ENCODE measurements at regions not wholly inside any gene's neighbourhood (a gene's known extent, or its start where the extent isn't known, plus 50 kb on each side); places are given as distances from the start of the nearest gene placed in this dataset.

DNA sequence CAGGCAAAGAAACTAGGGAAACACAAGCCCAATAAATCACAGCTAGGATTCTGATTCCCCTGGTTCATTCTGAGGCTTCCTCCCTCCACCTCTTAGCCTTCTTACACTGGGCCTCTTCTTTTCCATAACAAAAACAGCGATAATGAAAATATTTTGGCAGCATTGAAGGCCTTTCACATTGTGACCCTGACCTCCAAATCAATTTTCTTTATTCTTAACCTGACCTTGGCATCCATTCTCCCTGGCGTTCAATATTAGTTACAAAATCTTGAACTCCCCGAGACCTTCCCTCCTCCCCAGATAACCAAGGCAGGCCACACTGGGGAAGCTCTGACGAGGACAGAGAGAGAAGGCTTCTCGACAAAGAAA, 399.9 kb downstream of the ZSWIM6 start:
- TF ChIP-seq, protein P1, sequence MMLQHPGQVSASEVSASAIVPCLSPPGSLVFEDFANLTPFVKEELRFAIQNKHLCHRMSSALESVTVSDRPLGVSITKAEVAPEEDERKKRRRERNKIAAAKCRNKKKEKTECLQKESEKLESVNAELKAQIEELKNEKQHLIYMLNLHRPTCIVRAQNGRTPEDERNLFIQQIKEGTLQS (IDR thresholded peaks at IDR 0.05; ENCODE audit: insufficient read depth, low read depth, low read length), result no peak
- TF ChIP-seq RBBP5 (IDR thresholded peaks at IDR 0.05; ENCODE audit: borderline replicate concordance, low read depth, low read length), result no peak
- TF ChIP-seq, protein P2, sequence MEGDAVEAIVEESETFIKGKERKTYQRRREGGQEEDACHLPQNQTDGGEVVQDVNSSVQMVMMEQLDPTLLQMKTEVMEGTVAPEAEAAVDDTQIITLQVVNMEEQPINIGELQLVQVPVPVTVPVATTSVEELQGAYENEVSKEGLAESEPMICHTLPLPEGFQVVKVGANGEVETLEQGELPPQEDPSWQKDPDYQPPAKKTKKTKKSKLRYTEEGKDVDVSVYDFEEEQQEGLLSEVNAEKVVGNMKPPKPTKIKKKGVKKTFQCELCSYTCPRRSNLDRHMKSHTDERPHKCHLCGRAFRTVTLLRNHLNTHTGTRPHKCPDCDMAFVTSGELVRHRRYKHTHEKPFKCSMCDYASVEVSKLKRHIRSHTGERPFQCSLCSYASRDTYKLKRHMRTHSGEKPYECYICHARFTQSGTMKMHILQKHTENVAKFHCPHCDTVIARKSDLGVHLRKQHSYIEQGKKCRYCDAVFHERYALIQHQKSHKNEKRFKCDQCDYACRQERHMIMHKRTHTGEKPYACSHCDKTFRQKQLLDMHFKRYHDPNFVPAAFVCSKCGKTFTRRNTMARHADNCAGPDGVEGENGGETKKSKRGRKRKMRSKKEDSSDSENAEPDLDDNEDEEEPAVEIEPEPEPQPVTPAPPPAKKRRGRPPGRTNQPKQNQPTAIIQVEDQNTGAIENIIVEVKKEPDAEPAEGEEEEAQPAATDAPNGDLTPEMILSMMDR (IDR thresholded peaks at IDR 0.05; ENCODE audit: control extremely low read depth in 1 of 3, insufficient read depth in 1 of 3, low read depth in 1 of 3, low read length in 3 of 3), result no peak
- TF ChIP-seq POLR2AphosphoS5 (IDR thresholded peaks at IDR 0.05; ENCODE audit: low read depth, low read length), result no peak
- TF ChIP-seq TAF1 (IDR thresholded peaks at IDR 0.05; ENCODE audit: low read depth, low read length), result no peak
- TF ChIP-seq CHD2 (IDR thresholded peaks at IDR 0.05; ENCODE audit: low read length), result no peak
- TF ChIP-seq HDAC6 (IDR thresholded peaks at IDR 0.05; ENCODE audit: low read depth, low read length), result no peak
- no peak for TF ChIP-seq POU5F1 (IDR thresholded peaks at IDR 0.05; ENCODE audit: low read depth, low read length)
- no peak for TF ChIP-seq SRF (IDR thresholded peaks at IDR 0.05; ENCODE audit: low read depth, low read length)
- TF ChIP-seq, protein P3, sequence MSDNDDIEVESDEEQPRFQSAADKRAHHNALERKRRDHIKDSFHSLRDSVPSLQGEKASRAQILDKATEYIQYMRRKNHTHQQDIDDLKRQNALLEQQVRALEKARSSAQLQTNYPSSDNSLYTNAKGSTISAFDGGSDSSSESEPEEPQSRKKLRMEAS (IDR thresholded peaks at IDR 0.05), result no peak
- TF ChIP-seq CEBPB (IDR thresholded peaks at IDR 0.05; ENCODE audit: low read depth, low read length), result no peak
- no peak for TF ChIP-seq RFX5 (IDR thresholded peaks at IDR 0.05; ENCODE audit: borderline replicate concordance, low read depth, low read length)
- TF ChIP-seq FOSL1 (IDR thresholded peaks at IDR 0.05; ENCODE audit: insufficient read depth, low read depth, low read length), result no peak
- TF ChIP-seq NRF1 (IDR thresholded peaks at IDR 0.05; ENCODE audit: low read depth, low read length), result no peak
